ENCODE measurements at regions not wholly inside any gene's neighbourhood (a gene's known extent, or its start where the extent isn't known, plus 50 kb on each side); places are given as distances from the start of the nearest gene placed in this dataset.

DNA sequence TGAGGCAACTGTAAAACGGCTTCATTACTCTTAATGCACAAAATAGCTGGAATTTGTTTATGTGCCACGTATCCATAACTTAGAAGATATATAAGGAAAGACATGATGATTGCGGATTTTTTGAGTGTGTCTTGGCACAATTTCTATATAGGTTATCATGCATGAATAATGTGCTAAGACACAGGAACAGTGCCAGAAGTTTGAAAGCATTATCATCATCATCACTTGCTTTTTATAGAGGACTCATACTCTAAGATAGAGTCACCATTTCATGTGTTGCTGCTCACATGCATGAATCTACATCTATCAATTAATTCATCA lies 113.4 kb downstream of the ELOVL4 start:
- DNase-seq (ENCODE audit: insufficient read length, low spot score): no peak
- no peak for FAIRE-seq
- TF ChIP-seq POLR2AphosphoS5 (IDR thresholded peaks at IDR 0.05; ENCODE audit: low read depth, low read length): no peak
- no peak for TF ChIP-seq PAX5 (IDR thresholded peaks at IDR 0.05; ENCODE audit: insufficient read depth, low read length, severe bottlenecking)
- no peak for TF ChIP-seq POU2F2 (IDR thresholded peaks at IDR 0.05; ENCODE audit: low read depth, low read length)
- TF ChIP-seq TAF1 (IDR thresholded peaks at IDR 0.05; ENCODE audit: low read depth, low read length): no peak

DNA sequence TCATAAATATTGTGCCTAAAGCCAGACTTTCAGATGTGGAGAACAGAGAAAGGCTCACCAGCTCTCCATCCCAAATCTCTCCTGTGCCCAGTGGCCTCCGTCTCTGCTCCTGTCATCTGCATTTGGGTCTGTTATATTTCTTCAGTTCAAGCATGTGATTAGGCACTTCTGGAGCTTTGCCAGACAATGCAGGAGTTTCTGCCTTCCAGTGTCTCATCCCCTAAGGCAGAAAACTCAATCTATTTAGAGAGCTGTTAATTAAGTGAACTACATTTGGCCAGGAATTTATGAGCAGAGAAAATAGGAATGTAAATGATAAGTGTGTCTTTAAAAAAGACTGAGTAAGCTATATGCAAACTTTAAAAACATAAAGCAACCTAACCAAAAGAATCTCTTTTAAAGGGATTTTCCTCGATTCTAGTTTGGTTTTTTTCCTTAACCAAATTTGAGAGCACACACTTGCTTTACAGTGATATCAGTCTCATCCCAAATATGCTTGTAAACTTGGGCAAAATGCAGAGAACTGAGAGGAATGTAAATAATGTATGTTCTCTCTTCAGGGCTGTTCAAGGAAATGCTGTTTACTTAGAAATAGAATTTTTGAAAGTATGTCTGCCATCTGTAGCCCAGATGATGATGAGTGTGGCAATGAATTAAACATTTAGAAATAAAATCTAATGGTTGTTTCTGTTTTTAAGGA lies 113.9 kb downstream of the ELOVL4 start:
- FAIRE-seq (no peak), DNase-seq (ENCODE audit: insufficient read length, low spot score) (no peak)
- TF ChIP-seq POLR2AphosphoS5 (IDR thresholded peaks at IDR 0.05; ENCODE audit: low read depth, low read length) (no peak), POU2F2 (IDR thresholded peaks at IDR 0.05; ENCODE audit: low read depth, low read length) (no peak)

DNA sequence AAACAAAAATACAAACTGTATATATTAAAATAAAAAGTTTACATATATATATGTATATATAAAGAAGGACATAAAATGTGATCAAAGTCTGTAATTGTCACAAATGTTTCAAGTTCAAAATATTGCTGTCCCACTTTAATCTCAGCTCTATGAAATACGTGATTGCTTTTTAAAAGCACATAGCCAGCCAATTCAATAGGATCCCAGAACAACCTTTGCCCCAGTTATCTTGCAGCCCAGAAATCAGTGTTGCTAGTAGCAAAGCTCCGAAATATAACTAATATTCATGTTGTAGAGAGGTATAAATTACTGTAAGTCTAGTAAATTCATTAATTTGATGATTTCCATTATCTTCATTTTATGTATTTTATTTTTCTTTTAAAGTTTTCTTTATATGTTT lies 114.6 kb downstream of the ELOVL4 start:
- no peak for FAIRE-seq
- no peak for DNase-seq (ENCODE audit: insufficient read length, low spot score)
- TF ChIP-seq POLR2AphosphoS5 (IDR thresholded peaks at IDR 0.05; ENCODE audit: low read depth, low read length) (no peak), PAX5 (IDR thresholded peaks at IDR 0.05; ENCODE audit: insufficient read depth, low read length, severe bottlenecking) (no peak)

DNA sequence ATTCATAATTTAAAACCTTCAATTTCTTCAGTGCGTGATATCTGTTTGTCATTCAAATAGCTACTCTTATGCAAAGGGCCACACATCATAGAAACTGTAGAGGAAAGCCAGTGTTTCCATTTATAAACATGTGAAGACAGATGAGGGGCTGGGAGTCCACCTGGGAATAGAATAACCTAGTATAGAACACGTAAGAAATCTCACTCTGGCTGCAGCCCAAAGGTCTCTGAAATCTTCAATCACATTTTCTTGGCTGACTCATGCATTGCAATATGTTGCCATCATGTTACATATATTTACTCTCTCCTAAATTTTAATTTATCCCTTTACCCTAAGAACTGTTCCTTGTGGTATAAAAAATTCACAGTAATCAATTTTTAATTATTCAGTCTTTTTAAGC lies 123.2 kb downstream of the ELOVL4 start:
- DNase-seq (ENCODE audit: insufficient read length, low spot score) (no peak), FAIRE-seq (no peak)
- no peak for TF ChIP-seq SPI1 (IDR thresholded peaks at IDR 0.05; ENCODE audit: low read depth, low read length)

DNA sequence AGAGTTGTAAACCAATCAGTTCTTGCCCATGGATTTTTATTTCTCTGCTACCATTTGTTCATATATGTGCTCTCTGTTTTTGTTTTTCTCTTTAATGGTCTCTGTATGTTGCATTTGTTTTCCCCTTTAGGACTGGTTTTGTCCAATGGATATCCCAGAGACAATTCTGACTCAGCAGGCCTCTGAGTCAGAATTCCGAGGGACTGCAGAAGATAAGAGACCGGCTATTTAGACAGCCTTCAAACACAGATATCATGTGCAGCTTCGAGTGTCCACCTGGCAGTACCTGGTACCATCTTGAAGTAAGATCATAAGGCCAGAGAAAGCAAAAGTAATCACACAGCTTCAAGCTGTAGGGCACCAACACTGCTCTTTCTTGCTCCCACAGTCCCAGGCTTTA lies 125.5 kb downstream of the ELOVL4 start:
- DNase-seq (ENCODE audit: insufficient read length, low spot score): no peak
- no peak for FAIRE-seq
- TF ChIP-seq POLR2A (IDR thresholded peaks at IDR 0.05; ENCODE audit: low read depth, low read length): no peak
- TF ChIP-seq POU2F2 (IDR thresholded peaks at IDR 0.05; ENCODE audit: low read depth, low read length): no peak
- no peak for TF ChIP-seq POLR2AphosphoS5 (IDR thresholded peaks at IDR 0.05; ENCODE audit: low read depth, low read length)
- no peak for TF ChIP-seq SPI1 (IDR thresholded peaks at IDR 0.05; ENCODE audit: low read depth, low read length)
- TF ChIP-seq PAX5 (IDR thresholded peaks at IDR 0.05; ENCODE audit: insufficient read depth, low read length, severe bottlenecking): no peak
- no peak for TF ChIP-seq TAF1 (IDR thresholded peaks at IDR 0.05; ENCODE audit: low read depth, low read length)

DNA sequence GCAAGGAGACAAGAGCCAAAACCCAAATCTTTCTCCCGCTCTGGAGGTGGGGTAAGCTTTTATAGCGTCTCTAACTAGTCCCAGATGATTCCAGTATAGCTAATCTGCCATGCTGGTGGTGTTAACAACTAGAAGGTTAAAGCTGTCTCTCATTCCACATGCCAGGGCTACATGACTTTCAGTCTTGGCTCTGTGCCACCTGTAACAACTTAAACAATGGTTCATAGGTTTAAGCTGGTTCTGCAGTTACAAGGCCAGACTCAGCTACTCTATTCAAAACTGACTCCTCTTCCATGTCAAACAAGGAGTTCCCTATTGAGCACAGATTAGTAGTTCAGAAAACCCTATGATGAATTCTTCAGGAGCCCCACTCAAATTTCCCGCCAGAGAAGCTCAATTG lies 128.9 kb downstream of the ELOVL4 start:
- TF ChIP-seq POLR2A (IDR thresholded peaks at IDR 0.05; ENCODE audit: low read depth, low read length) (no peak), POLR2AphosphoS5 (IDR thresholded peaks at IDR 0.05; ENCODE audit: low read depth, low read length) (no peak), PAX5 (IDR thresholded peaks at IDR 0.05; ENCODE audit: insufficient read depth, low read length, severe bottlenecking) (no peak), TAF1 (IDR thresholded peaks at IDR 0.05; ENCODE audit: low read depth, low read length) (no peak), SPI1 (IDR thresholded peaks at IDR 0.05; ENCODE audit: low read depth, low read length) (no peak), POU2F2 (IDR thresholded peaks at IDR 0.05; ENCODE audit: low read depth, low read length) (no peak)
- FAIRE-seq (no peak), DNase-seq (ENCODE audit: insufficient read length, low spot score) (no peak)

DNA sequence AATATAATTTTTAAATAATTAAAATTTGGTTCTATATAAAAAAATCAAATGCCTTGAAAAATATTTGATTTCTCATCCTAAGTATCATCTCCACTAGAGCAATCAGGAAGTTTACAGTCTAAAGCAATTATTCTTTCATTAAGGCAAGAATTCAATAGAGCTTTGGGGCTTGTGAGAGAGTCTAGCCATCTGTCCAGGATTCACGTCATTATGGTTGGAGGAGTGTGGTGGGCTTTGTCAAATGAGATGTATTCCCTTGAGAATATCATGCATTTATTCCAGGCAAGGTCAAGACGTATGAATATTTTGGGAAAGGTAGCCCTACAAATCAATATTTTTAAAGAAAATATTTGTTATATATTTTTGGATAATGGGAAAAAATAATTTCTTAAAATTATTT lies 132.4 kb downstream of the ELOVL4 start:
- FAIRE-seq: no peak
- no peak for DNase-seq (ENCODE audit: insufficient read length, low spot score)
- TF ChIP-seq POU2F2 (IDR thresholded peaks at IDR 0.05; ENCODE audit: low read depth, low read length): no peak
- TF ChIP-seq TAF1 (IDR thresholded peaks at IDR 0.05; ENCODE audit: low read depth, low read length): no peak
- TF ChIP-seq SPI1 (IDR thresholded peaks at IDR 0.05; ENCODE audit: low read depth, low read length): no peak
- TF ChIP-seq POLR2A (IDR thresholded peaks at IDR 0.05; ENCODE audit: low read depth, low read length): no peak
- no peak for TF ChIP-seq POLR2AphosphoS5 (IDR thresholded peaks at IDR 0.05; ENCODE audit: low read depth, low read length)
- TF ChIP-seq PAX5 (IDR thresholded peaks at IDR 0.05; ENCODE audit: insufficient read depth, low read length, severe bottlenecking): no peak

DNA sequence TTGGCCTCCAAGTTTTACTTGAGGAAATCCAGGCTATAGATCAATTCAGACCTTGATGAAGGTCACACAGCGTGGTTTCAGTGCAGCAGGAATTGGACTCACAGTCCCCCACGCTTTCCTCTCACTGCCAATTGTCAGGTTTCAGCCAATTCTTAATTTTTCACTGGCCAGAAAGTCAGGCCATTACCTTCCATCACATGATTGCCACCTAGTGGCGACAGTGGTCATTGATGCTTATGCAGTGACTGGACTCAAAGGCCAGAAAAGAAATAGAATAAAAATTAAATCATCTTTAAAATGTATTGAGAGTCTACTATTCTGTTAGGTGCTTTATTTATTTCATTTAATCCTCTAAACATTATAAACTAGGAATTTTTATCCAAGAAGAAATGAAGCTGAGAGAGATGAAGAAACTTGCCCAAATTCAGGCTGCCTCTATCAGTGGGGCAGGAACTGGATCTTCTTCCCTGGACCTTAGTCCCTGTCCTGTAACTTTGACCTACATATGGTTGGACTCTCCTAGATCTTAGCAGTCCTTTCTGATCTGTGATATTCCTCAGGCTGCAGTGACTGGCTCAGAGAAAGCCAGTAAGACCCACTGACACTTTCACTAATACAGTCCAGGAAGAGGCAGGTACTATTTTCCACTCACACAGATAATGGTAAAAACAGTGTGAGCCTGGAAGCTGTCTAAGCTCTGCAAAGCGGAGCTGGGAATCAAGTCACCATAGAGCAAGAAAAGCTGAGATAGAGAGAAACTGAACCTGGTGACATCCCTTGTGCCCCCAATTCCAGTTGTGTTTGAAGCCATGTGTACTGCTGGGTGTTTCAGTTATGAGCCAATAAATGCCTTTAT lies 133.3 kb downstream of the ELOVL4 start:
- FAIRE-seq (peak; percentile 72), DNase-seq (ENCODE audit: insufficient read length, low spot score) (peak; percentile 24)
- no peak for TF ChIP-seq POLR2AphosphoS5 (IDR thresholded peaks at IDR 0.05; ENCODE audit: low read depth, low read length)
- no peak for TF ChIP-seq TAF1 (IDR thresholded peaks at IDR 0.05; ENCODE audit: low read depth, low read length)
- no peak for TF ChIP-seq POLR2A (IDR thresholded peaks at IDR 0.05; ENCODE audit: low read depth, low read length)
- no peak for TF ChIP-seq SPI1 (IDR thresholded peaks at IDR 0.05; ENCODE audit: low read depth, low read length)
- no peak for TF ChIP-seq PAX5 (IDR thresholded peaks at IDR 0.05; ENCODE audit: insufficient read depth, low read length, severe bottlenecking)
- TF ChIP-seq POU2F2 (IDR thresholded peaks at IDR 0.05; ENCODE audit: low read depth, low read length): no peak

DNA sequence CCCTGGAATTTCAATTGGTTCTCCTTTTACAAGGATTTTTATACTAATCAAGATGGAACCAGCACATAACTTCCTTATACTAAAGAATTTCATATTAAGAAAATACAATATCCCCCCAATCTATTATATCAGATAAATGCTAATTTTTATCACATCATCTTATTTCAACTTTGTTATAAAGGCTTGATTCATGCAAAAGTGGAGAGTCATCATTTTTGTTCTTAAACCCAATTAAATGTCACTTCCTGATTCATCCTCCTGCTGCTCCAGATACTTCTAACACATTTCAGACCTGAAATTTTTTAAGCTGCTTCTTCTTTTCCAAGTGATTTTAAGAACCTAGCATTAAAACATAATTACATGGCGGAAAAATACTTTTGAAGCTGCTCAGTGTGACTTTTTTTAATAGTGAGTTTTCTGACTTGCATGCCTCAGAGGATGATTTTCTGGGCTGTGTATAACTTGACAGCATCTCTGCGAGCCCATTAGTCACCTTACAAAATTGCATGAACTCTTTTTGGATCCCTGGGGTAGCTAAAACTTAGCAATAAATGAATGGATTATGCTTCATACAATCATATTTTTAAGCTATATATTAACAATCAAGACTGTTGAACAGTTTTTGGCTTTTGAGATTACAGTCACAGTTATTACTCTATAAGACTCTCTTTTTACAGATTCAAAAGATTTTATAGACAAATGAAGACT lies 134.1 kb downstream of the ELOVL4 start:
- TF ChIP-seq SPI1 (IDR thresholded peaks at IDR 0.05; ENCODE audit: low read depth, low read length) (no peak), POLR2AphosphoS5 (IDR thresholded peaks at IDR 0.05; ENCODE audit: low read depth, low read length) (no peak), POLR2A (IDR thresholded peaks at IDR 0.05; ENCODE audit: low read depth, low read length) (no peak), PAX5 (IDR thresholded peaks at IDR 0.05; ENCODE audit: insufficient read depth, low read length, severe bottlenecking) (no peak), TAF1 (IDR thresholded peaks at IDR 0.05; ENCODE audit: low read depth, low read length) (no peak), POU2F2 (IDR thresholded peaks at IDR 0.05; ENCODE audit: low read depth, low read length) (no peak)
- FAIRE-seq (no peak), DNase-seq (ENCODE audit: insufficient read length, low spot score) (no peak)

DNA sequence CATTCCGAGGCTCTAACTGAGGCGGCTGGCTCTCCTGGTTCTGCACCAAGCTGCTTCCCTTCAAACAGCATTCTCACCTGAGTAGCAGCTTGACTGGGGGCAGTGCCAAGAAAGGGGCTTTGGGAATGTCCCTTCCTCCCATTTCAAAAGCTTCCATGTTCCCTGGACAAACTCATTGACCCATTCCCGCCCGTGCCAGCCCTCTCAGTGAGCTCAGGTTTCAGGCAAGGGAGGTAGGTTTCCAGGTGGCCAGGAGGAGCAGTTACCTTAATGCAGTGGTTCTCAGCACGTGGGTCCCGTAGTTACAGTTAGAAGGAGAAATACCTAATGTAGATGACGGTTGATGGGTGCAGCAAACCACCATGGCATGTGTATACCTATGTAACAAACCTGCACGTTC lies 135.2 kb downstream of the ELOVL4 start:
- FAIRE-seq: no peak
- no peak for TF ChIP-seq PAX5 (IDR thresholded peaks at IDR 0.05; ENCODE audit: insufficient read depth, low read length, severe bottlenecking)
- no peak for TF ChIP-seq POLR2AphosphoS5 (IDR thresholded peaks at IDR 0.05; ENCODE audit: low read depth, low read length)
- TF ChIP-seq POLR2A (IDR thresholded peaks at IDR 0.05; ENCODE audit: low read depth, low read length): no peak
- no peak for TF ChIP-seq TAF1 (IDR thresholded peaks at IDR 0.05; ENCODE audit: low read depth, low read length)
- TF ChIP-seq SPI1 (IDR thresholded peaks at IDR 0.05; ENCODE audit: low read depth, low read length): no peak
- no peak for TF ChIP-seq POU2F2 (IDR thresholded peaks at IDR 0.05; ENCODE audit: low read depth, low read length)

More for the DNA sequence above, 135.2 kb downstream of the ELOVL4 start:
- no peak for DNase-seq (ENCODE audit: insufficient read length, low spot score)
